MG63 (cell line): ENCODE measurements at regions not wholly inside any gene's neighbourhood (a gene's known extent, or its start where the extent isn't known, plus 50 kb on each side); places are given as distances from the start of the nearest gene placed in this dataset.

Source experiments
- DNase-seq: peaks from one replicate; pipeline ENCODE4 v3.0.0-alpha.2; 2020
- H3K27me3 ChIP-seq: fragments of 250-450 bp; sonication (Bioruptor Pico); 2 replicates; pipeline ENCODE4 v1.5.1; 2020; ENCODE audit warnings: mild to moderate bottlenecking, moderate library complexity
- H3K36me3 ChIP-seq: fragments of 250-450 bp; sonication (Bioruptor Pico); 2 replicates; pipeline ENCODE4 v1.5.1; 2020; ENCODE audit warnings: mild to moderate bottlenecking, moderate library complexity
- H3K4me3 ChIP-seq: fragments of 250-450 bp; sonication (Bioruptor Pico); 2 replicates; pipeline ENCODE4 v1.5.1; 2020; ENCODE audit warnings: mild to moderate bottlenecking, moderate library complexity
- H3K9me3 ChIP-seq: fragments of 250-450 bp; sonication (Bioruptor Pico); 2 replicates; pipeline ENCODE4 v1.5.1; 2020; ENCODE audit warnings: mild to moderate bottlenecking, moderate library complexity

DNA sequence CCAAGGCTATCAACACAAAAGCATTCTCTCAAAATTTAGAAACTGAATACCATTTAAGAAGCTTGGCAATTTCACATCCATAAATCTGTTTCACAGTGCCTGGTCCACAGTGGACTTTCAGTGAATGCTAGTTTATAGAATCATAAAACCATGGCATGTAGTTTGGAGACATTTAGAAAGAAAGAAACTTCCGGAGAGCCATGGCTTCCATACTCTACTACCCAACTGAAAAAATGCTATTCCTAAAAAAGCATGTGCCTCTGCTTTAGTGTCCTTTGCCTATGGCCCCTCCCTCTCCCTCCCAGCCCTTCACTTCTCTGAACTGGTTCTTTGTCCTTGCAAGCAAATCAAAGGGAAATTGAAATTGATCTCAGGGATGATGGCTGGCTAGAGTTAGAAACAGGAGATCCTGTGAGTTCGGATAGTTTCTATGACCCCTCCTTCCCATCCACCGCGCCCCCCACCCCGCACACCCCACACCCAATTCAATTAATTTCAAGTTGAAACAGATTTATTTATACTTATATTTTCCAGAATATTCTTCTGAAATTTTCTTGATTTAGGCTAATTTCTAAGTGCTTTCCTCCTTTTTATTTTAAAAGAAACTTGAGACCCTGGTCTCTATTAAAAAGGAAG is 248.3 kb downstream of the TRIB2 start:
- no peaks in the 10 kb centered on the region for H3K27me3 ChIP-seq
- H3K4me3 ChIP-seq: no peak overlapping the region
- no peaks in the 10 kb centered on the region for H3K36me3 ChIP-seq
- no peaks in the 10 kb centered on the region for H3K9me3 ChIP-seq
- no peak for DNase-seq

DNA sequence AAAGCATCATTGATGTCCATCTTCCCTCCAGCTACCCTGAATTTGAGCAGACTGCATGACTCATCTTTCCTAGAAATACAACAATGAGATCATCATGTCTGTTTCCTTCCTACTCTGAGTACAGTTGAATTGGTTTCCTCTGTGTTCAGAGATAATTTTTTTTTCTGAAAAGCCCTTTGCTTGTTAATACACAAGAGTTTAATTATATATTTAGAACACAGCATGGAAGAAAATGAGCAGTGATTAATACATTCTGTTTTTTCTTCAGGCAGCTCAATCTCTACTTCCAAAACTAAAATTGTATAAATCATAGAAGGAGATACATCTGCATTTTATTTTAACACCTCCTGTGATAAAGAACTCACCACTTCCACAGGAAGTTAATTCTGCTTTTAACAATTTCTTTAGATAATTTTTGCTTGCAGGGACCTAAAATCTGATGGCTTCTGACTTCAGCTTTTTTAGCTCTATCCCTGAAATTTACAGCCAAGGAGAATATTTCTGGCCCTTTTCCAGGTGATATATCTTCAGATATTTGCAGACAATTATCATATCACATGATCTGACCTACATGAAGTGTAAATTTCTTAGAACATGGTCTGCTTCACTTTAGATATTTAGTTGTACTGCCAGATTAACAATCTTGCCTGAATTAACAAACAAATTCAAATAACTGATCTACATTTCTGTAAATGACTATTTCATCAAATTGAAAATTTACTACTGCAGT is 249.0 kb downstream of the TRIB2 start:
- no peak overlapping the region for H3K4me3 ChIP-seq
- DNase-seq: no peak
- no peaks in the 10 kb centered on the region for H3K36me3 ChIP-seq
- no peaks in the 10 kb centered on the region for H3K9me3 ChIP-seq
- H3K27me3 ChIP-seq: no peaks in the 10 kb centered on the region

DNA sequence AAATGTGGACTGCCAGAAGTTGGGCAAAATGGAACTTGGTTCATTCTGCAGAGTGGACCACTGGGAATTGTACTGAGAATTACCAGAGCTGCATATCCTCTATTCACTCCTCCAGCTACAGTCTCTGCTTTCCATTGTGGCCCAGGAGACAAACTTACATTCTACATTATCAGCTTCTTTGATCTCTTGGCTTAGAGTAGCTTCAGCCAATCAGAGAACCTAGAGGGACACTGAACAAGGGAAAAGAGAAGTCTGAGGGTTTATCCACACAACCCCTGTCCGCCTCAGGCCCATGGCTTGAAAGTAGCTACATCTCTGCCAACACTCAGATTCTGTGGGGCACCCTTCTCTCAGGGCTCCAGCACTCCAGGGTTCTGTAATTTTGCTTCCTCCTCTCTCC is 251.1 kb downstream of the TRIB2 start:
- H3K27me3 ChIP-seq: no peaks in the 10 kb centered on the region
- H3K4me3 ChIP-seq: no peak overlapping the region
- DNase-seq: no peak
- no peaks in the 10 kb centered on the region for H3K9me3 ChIP-seq
- no peaks in the 10 kb centered on the region for H3K36me3 ChIP-seq

DNA sequence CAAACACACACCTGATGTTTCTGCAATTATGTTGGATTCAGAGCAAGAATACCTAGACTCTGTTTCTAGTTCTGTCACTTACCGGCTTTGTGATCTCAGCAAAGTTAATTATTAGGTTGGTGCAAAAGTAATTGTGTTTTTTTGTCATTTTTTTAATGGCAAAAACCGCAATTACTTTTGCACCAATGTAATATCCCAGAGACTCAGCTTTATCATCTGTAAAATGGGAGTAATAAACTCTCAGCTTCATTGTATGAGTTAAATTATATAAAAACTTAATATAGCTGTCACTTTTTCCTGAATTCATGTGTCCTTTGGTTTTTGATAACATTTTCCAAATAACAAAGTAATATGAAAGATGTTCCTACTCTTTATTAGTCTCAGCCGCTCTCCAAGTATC is 251.7 kb downstream of the TRIB2 start:
- Histone ChIP-seq H3K36me3 (no peaks in the 10 kb centered on the region), H3K4me3 (no peak overlapping the region), H3K9me3 (no peaks in the 10 kb centered on the region), H3K27me3 (no peaks in the 10 kb centered on the region)
- DNase-seq: no peak

DNA sequence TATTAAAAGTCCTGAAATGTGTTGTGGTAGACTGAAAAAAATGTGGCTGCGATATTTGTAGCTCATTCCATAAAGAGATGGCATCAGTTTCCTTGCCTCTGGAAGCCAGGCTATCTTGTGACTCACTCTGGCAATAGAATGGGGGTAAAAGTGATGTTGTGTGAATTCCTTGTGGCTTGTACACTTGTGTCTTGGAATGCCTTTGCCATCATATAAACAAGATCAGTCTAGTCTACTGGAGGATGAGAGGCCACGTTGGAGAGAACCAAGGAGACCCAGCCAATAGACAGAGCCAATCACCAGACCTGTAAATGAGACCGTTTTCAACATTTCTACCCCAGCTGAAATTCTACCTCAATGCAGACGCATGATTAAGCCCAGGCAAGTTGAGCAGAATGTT is 254.1 kb downstream of the TRIB2 start:
- Histone ChIP-seq H3K9me3 (no peaks in the 10 kb centered on the region), H3K4me3 (no peak overlapping the region), H3K27me3 (no peaks in the 10 kb centered on the region), H3K36me3 (no peaks in the 10 kb centered on the region)
- DNase-seq: peak; percentile 79

DNA sequence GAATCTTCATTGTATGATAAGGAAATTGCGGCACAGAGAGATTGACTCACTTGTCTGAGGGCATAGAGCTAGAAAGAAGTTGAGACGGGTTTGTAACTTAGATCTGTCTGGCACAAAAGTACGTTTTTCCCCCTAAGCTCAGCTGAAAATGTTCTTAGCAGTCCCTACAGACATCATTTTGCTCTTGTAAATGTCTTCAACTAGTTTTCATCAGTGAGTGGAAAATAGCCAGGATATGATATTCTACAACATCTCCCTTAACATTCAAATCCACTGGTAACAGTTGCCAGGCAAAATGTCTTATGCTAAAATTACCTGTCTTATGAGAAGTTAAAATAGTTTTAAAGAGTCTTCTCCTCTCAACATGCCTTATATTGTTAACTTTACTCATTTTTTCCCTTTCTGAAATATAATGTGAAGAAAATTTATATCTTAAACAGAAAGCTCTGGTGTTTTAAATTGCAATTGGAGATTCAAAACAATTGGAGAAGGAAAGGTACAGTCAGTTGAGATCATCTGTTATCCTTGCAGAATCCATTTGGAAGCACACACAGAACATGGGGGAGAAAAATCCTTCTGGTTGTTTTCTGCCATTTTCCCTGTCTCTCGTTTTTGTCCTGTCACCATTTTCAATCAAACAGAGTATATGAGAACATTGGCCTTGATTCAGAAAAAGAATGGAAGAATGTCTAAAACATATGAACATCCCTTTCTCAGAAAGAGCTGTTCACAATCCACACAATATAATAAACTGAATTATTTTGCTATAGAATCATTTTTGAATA is 255.0 kb downstream of the TRIB2 start:
- no peak for DNase-seq
- Histone ChIP-seq H3K27me3 (no peaks in the 10 kb centered on the region), H3K4me3 (no peak overlapping the region), H3K9me3 (no peaks in the 10 kb centered on the region), H3K36me3 (no peaks in the 10 kb centered on the region)

DNA sequence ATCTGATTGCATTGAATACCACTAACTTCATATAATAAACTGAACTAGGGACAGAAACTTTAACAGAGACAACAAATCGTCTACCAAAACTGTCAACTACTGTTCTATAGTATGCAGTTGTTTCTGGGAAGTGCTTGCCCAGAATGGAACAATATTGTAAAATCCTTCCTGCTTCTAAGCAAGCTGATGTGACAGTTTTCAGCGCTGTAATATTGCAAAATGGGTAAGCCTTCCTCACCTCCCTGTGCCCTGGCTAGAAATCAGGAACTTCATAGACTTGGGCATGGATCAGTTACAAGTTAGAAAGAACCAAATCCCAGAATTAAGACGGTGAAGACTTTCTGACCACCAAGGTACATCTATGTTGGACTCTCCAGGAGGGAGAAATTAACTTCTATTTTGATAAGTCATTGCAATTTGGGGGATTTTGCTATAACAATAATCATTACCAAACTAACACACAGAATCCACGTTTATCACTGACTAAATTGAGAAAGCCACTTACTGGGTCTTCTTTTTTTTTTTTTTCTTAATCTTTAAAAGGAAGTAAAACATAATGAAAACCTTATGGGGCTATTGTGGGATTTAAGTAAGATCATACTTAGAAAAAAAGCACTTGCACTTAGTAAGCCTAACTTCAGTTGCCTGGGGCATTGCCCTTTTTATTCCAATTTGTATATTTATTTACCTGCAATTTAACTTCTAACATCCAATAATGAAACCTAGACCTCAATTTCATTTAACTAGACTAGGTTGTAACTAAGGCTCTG is 261.5 kb downstream of the TRIB2 start:
- H3K36me3 ChIP-seq: no peaks in the 10 kb centered on the region
- no peak for DNase-seq
- H3K4me3 ChIP-seq: no peak overlapping the region
- H3K27me3 ChIP-seq: no peaks in the 10 kb centered on the region
- no peaks in the 10 kb centered on the region for H3K9me3 ChIP-seq

DNA sequence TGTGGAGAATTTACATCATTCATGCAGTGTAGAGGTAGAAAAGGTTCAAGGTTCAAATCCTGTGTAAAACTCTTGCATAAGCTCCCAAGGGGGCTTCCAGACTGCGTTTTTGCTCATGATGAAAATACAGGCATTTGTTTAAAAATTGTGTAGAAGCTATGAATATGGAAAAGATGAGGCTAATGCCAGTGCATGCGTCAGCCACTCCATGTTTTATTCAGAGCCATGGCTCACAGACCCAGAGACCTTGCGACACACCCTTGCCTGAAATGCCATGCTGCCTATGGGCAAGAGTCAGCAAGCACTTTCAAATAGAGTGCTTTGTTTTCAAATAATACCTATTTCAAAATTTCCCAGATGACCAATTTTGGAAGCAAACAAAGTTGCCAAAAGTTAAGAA is 262.3 kb downstream of the TRIB2 start:
- peak; percentile 15 for DNase-seq
- H3K27me3 ChIP-seq: no peaks in the 10 kb centered on the region
- H3K4me3 ChIP-seq: no peak overlapping the region
- H3K9me3 ChIP-seq: no peaks in the 10 kb centered on the region
- no peaks in the 10 kb centered on the region for H3K36me3 ChIP-seq

DNA sequence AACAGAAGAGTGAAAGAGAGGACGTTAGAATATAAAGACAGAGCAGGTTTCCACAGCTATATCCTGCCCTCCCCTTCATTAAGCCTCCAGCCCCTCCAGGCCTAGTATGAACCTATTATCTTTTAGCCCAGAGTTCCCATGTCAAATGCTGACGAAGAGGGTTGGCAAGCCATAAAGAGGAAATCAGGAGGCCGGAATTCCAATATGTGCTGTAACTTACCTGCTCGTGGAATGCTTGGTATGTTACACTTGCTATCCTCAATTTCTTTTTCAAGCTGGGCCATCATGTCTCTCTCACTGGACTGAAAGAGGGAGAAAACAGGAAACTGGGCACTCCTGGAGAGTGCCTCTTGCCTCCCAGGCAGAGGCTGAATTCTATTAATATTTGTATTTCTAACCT is 264.1 kb downstream of the TRIB2 start:
- Histone ChIP-seq H3K36me3 (no peaks in the 10 kb centered on the region), H3K27me3 (no peaks in the 10 kb centered on the region), H3K4me3 (no peak overlapping the region), H3K9me3 (no peaks in the 10 kb centered on the region)
- no peak for DNase-seq

DNA sequence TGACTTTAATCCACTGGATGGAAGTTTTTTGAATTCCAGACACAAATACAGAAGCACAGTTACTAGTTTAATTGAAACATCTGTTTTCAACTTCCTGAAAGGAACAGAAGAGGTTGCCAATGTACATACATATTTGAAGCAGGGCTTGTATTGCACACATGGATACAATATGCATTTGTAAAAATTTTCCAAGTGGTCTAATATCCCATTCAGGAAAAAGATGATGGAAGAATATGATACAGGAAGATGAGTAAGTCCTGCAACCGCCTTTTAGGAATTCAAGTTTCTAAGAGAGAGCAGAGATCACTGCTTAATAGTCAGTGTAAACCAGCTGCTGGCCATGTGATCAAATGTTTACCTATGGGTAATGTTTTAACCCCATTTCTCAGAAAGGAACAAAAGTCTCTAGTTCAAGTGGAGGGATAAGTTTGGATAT is 265.4 kb downstream of the TRIB2 start:
- H3K9me3 ChIP-seq: no peaks in the 10 kb centered on the region
- no peak for DNase-seq
- H3K4me3 ChIP-seq: no peak overlapping the region
- H3K27me3 ChIP-seq: no peaks in the 10 kb centered on the region
- no peaks in the 10 kb centered on the region for H3K36me3 ChIP-seq

DNA sequence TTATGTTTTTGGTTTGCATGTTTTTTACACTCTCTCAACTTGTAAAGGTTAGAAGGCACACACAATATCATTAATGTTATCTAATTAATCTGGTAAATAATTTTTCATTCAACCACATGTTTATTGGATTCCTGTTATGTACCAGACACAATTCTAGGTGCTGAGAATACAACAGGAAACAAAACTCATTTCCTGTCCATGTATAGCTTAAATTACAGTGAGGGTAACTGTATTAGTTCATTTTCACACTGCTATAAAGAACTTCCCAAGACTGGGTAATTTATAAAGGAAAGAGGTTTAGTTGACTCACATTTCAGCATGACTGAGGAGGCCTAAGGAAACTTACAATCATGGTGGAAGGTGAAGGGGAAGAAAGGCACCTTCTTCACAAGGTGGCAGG is 270.5 kb downstream of the TRIB2 start:
- Histone ChIP-seq H3K9me3 (peaks cover 6% of the 10 kb centered on the region; the same call in 1 of the 2 replicates), H3K4me3 (no peak overlapping the region), H3K36me3 (no peaks in the 10 kb centered on the region), H3K27me3 (no peaks in the 10 kb centered on the region)
- no peak for DNase-seq

DNA sequence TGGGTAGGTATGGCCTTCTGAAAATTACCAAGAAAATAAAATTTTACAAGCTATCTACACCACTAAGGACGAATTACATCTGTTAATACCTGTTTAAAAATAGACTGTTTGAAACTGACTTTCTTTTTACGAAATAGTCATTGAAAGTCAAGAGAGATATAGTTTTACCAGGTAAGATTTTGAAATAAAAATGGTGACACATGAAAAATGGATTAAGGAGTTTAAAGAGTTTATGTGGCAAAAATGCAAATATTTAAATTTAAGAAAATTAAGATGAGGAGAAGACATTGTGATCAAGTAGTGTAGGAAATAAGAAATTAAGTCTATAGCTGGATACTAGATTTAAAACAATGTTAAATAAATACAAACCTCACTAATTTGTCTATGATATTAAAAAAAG is 271.5 kb downstream of the TRIB2 start:
- DNase-seq: no peak
- peaks cover 6% of the 10 kb centered on the region; the same call in 1 of the 2 replicates for H3K9me3 ChIP-seq
- no peaks in the 10 kb centered on the region for H3K27me3 ChIP-seq
- no peak overlapping the region for H3K4me3 ChIP-seq
- H3K36me3 ChIP-seq: no peaks in the 10 kb centered on the region

DNA sequence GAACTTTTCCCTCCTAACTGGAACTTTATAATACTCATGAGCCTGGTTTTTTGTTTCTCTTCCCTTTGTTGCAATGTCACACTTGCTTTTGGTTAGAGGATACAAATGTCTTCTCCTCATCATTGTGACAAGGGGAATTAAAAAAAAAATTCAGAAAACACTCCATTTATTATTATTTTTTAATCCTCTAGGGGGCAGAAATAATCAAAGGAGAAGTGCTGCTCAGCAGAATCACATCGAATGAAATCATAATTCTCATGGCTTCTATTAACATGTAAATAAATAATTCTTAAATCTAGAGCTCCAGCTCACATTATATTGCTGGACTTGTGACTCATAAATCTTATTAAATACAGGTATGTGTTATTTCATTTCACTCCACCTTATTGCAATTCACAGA is 273.8 kb downstream of the TRIB2 start:
- H3K27me3 ChIP-seq: no peaks in the 10 kb centered on the region
- no peak for DNase-seq
- peaks cover 6% of the 10 kb centered on the region; the same call in 1 of the 2 replicates for H3K9me3 ChIP-seq
- no peaks in the 10 kb centered on the region for H3K36me3 ChIP-seq
- no peak overlapping the region for H3K4me3 ChIP-seq

DNA sequence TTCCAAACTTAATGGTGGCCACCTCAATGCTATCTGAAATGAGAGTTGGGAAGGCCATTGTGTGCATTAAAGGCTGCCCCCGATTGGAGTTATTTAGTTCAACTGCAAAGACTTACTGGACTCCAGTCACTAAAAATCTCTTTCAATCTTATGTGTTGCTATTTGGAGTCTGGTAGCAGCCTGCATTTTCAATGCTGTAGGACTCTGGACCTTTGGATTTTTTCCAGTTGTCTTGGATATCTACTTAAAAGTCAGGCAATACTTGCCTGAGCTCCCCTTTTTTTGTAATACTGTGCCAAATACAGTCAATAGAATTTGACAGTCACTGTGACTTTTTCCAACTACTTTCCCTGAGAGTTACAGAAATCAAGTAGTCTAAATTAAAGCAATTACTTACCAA is 281.9 kb downstream of the TRIB2 start:
- Histone ChIP-seq H3K27me3 (no peaks in the 10 kb centered on the region), H3K4me3 (no peak overlapping the region), H3K9me3 (no peaks in the 10 kb centered on the region), H3K36me3 (no peaks in the 10 kb centered on the region)
- no peak for DNase-seq

DNA sequence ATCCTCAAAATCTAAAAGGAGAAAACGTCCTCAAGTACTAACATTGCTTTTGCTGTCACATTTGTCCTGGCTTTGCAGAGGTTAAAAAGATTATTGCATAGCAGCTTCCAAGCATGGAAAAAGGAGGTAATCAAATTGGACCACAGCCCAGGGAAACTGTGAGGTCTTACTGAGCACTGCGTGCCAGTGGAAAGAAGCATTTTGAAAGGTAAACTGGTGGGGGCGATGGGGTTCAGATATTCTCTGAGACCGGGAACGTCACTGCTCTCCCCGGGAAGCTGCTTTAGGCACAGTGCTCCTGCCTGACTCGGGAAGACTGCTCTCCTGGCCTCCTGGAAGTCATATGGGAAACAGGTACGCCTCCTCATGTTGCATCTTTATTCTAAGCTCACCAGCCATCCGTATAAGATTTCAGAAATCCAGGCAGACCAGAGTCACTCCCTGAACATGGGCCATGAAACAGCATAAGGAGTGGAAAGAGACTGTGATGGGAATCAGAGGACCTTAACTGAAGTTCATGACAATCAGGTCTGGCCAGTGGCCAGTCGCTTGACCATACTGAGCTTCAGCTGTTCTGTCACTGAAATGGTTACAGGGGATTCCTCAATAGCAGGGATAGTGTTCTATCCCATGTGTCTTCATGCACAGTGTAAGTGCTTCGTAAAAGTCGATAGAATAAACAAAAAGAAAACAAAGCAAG is 284.1 kb downstream of the TRIB2 start:
- DNase-seq: no peak
- H3K9me3 ChIP-seq: no peaks in the 10 kb centered on the region
- H3K27me3 ChIP-seq: no peaks in the 10 kb centered on the region
- no peaks in the 10 kb centered on the region for H3K36me3 ChIP-seq
- H3K4me3 ChIP-seq: no peak overlapping the region

DNA sequence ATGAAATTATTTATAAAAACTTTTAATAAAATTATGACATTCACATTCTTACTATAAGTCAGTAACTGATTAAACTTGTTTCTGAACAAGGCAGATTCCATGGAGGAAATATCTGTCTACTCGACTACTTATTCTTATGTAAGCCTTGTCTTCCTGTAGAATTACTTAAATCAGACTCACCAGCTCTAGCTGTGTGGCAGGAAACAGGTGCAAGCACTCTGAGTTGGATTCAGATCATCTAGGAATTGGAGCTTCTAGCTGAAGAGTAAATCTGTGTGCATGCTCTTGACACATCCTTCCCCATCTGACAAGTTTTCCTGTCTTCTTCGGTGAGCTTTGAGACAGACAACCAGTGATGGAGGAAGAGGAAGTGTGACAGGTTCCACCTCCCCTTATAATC is 284.7 kb downstream of the TRIB2 start:
- H3K4me3 ChIP-seq: no peak overlapping the region
- no peaks in the 10 kb centered on the region for H3K9me3 ChIP-seq
- no peak for DNase-seq
- H3K27me3 ChIP-seq: no peaks in the 10 kb centered on the region
- H3K36me3 ChIP-seq: no peaks in the 10 kb centered on the region
